Panc1 (cell line): ENCODE measurements at regions not wholly inside any gene's neighbourhood (a gene's known extent, or its start where the extent isn't known, plus 50 kb on each side); places are given as distances from the start of the nearest gene placed in this dataset.

Experiments used
- ATAC-seq: fragments of 200-7000 bp; cut with Tn5 transposase; 2 replicates; pipeline ENCODE4 v1.9.1; 2020; ENCODE audit warnings: mild to moderate bottlenecking, moderate library complexity
- BruUV-seq: library from RNA; stranded (reverse); fragments of 400-500 nt; replicated peaks from 2 replicates; lab custom pipeline; 2021; lab: Mats Ljungman, UMichigan
- CTCF ChIA-PET: fragments of 300-600 bp; sonication (Branson Sonifier 250); formaldehyde crosslinking; loops from one replicate; lab custom pipeline; 2022; ENCODE audit warnings: antibody characterized with exemption; lab: Charles Lee
- POLR2A ChIA-PET: fragments of 300-600 bp; sonication (Branson Sonifier 250); formaldehyde crosslinking; loops from one replicate; lab custom pipeline; 2022; ENCODE audit warnings: antibody characterized with exemption; lab: Charles Lee
- DNase-seq: peaks from one replicate; pipeline ENCODE4 v3.0.0-alpha.2; 2010; ENCODE audit warnings: low read depth, low spot score
- H3K27ac ChIP-seq: 2 replicates; pipeline ENCODE4 v1.5.1; 2011; ENCODE audit warnings: mild to moderate bottlenecking, low read length, inconsistent platforms
- H3K27me3 ChIP-seq: fragments of 200-500 bp; sonication (Bioruptor generic); 2 replicates; pipeline ENCODE4 v1.6.0; 2014; ENCODE audit warnings: low read length, inconsistent platforms; ENCODE audit not compliant: control insufficient read depth, insufficient read depth
- H3K36me3 ChIP-seq: fragments of 200-500 bp; sonication (Bioruptor generic); 2 replicates; pipeline ENCODE4 v1.5.1; 2014; ENCODE audit warnings: inconsistent platforms, mild to moderate bottlenecking, low read length, moderate library complexity; ENCODE audit not compliant: control insufficient read depth, insufficient read depth
- H3K4me1 ChIP-seq: 2 replicates; pipeline ENCODE4 v1.5.1; 2011; ENCODE audit warnings: inconsistent platforms, mild to moderate bottlenecking, low read length, moderate library complexity; ENCODE audit not compliant: control insufficient read depth, insufficient read depth
- H3K4me3 ChIP-seq, 2 experiments: 2 replicates each; pipeline ENCODE4 v1.5.1; 2011 to 2012; ENCODE audit warnings: low read depth in 2 of 2, low read length in 2 of 2, mild to moderate bottlenecking in 2 of 2, inconsistent platforms in 1 of 2, moderate library complexity in 1 of 2
- H3K9me3 ChIP-seq: fragments of 200-500 bp; sonication (Bioruptor generic); 2 replicates; pipeline ENCODE4 v1.5.1; 2014; ENCODE audit warnings: low read depth, mild to moderate bottlenecking, inconsistent platforms, low read length, moderate library complexity; ENCODE audit not compliant: control insufficient read depth, insufficient read depth
- POLR2AphosphoS5 ChIP-seq: IDR thresholded peaks from 2 replicates; pipeline ENCODE4 v1.6.1; 2012; ENCODE audit warnings: mild to moderate bottlenecking, low read depth, low read length, moderate library complexity
- SIN3A ChIP-seq: IDR thresholded peaks from 2 replicates; pipeline ENCODE4 v1.6.1; 2012; ENCODE audit warnings: low read depth, mild to moderate bottlenecking, low read length, moderate library complexity, borderline replicate concordance; ENCODE audit not compliant: insufficient read depth
- TCF7L2 ChIP-seq: IDR thresholded peaks from 2 replicates; pipeline ENCODE4 v1.6.1; 2011; ENCODE audit warnings: mild to moderate bottlenecking, low read depth, low read length, inconsistent platforms
- in situ Hi-C: cut with HindIII; loops from 2 replicates; pipeline ENCODE4 v1.10.0; 2016; ENCODE audit warnings: low sequenced_read_pairs, low pct_unique_long_range_greater_than_20kb
- intact Hi-C: fragments of 100-400 bp; cut with micrococcal nuclease; formaldehyde crosslinking; loops from one replicate; pipeline ENCODE4 v1.10.0; 2022; ENCODE audit not compliant: unreplicated experiment
- TF ChIP-seq, protein P1 (sequence below), 2 experiments: IDR thresholded peaks; 2 replicates each; pipeline ENCODE4 v1.6.1; 2011 to 2012; ENCODE audit warnings: low read depth in 2 of 2, control low read depth in 1 of 2, low read length in 1 of 2, mild to moderate bottlenecking in 1 of 2, moderate library complexity in 1 of 2; ENCODE audit not compliant: insufficient read depth in 1 of 2
- TF ChIP-seq, protein P2 (sequence below): fragments of 450-650 bp; IDR thresholded peaks from 2 replicates; pipeline ENCODE4 v1.5.1; 2017; ENCODE audit warnings: mild to moderate bottlenecking

- H3K27me3 ChIP-seq, result no peaks in the 10 kb centered on the region
- intact Hi-C loops, result no loop called here
- ATAC-seq, result no peak
- no TSS peak for BruUV-seq
- no peaks in the 10 kb centered on the region for H3K4me1 ChIP-seq
- ChIA-PET CTCF (no interaction called here), POLR2A (no interaction called here)
- H3K9me3 ChIP-seq, result no peaks in the 10 kb centered on the region
- H3K27ac ChIP-seq, result no peak overlapping the region
- no peak for TF ChIP-seq TCF7L2
- TF ChIP-seq, protein P1, sequence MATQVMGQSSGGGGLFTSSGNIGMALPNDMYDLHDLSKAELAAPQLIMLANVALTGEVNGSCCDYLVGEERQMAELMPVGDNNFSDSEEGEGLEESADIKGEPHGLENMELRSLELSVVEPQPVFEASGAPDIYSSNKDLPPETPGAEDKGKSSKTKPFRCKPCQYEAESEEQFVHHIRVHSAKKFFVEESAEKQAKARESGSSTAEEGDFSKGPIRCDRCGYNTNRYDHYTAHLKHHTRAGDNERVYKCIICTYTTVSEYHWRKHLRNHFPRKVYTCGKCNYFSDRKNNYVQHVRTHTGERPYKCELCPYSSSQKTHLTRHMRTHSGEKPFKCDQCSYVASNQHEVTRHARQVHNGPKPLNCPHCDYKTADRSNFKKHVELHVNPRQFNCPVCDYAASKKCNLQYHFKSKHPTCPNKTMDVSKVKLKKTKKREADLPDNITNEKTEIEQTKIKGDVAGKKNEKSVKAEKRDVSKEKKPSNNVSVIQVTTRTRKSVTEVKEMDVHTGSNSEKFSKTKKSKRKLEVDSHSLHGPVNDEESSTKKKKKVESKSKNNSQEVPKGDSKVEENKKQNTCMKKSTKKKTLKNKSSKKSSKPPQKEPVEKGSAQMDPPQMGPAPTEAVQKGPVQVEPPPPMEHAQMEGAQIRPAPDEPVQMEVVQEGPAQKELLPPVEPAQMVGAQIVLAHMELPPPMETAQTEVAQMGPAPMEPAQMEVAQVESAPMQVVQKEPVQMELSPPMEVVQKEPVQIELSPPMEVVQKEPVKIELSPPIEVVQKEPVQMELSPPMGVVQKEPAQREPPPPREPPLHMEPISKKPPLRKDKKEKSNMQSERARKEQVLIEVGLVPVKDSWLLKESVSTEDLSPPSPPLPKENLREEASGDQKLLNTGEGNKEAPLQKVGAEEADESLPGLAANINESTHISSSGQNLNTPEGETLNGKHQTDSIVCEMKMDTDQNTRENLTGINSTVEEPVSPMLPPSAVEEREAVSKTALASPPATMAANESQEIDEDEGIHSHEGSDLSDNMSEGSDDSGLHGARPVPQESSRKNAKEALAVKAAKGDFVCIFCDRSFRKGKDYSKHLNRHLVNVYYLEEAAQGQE (IDR thresholded peaks at IDR 0.05; ENCODE audit: insufficient read depth in 1 of 2, low read depth in 2 of 2, low read length in 1 of 2), result no peak
- TF ChIP-seq, protein P2, sequence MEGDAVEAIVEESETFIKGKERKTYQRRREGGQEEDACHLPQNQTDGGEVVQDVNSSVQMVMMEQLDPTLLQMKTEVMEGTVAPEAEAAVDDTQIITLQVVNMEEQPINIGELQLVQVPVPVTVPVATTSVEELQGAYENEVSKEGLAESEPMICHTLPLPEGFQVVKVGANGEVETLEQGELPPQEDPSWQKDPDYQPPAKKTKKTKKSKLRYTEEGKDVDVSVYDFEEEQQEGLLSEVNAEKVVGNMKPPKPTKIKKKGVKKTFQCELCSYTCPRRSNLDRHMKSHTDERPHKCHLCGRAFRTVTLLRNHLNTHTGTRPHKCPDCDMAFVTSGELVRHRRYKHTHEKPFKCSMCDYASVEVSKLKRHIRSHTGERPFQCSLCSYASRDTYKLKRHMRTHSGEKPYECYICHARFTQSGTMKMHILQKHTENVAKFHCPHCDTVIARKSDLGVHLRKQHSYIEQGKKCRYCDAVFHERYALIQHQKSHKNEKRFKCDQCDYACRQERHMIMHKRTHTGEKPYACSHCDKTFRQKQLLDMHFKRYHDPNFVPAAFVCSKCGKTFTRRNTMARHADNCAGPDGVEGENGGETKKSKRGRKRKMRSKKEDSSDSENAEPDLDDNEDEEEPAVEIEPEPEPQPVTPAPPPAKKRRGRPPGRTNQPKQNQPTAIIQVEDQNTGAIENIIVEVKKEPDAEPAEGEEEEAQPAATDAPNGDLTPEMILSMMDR, result no peak
- TF ChIP-seq SIN3A, result no peak
- no peak for TF ChIP-seq POLR2AphosphoS5
- no peak overlapping the region for H3K4me3 ChIP-seq
- DNase-seq, result no peak
- no peaks in the 10 kb centered on the region for H3K36me3 ChIP-seq
- in situ Hi-C loops, result no loop called here
Observed at GRCh38 chr3:116553355-116553754, 108.1 kb upstream of the LSAMP start.

- no peaks in the 10 kb centered on the region for H3K4me1 ChIP-seq
- no peaks in the 10 kb centered on the region for H3K9me3 ChIP-seq
- ATAC-seq (no peak), DNase-seq (no peak)
- in situ Hi-C loops (no loop called here), intact Hi-C loops (no loop called here)
- no peak overlapping the region for H3K4me3 ChIP-seq
- no TSS peak for BruUV-seq
- H3K27ac ChIP-seq, result no peak overlapping the region
- ChIA-PET POLR2A (no interaction called here), CTCF (no interaction called here)
- no peaks in the 10 kb centered on the region for H3K27me3 ChIP-seq
- TF ChIP-seq SIN3A (no peak), POLR2AphosphoS5 (no peak), TCF7L2 (no peak)
- TF ChIP-seq, protein P2, result no peak
- TF ChIP-seq, protein P1 (IDR thresholded peaks at IDR 0.05; ENCODE audit: insufficient read depth in 1 of 2, low read depth in 2 of 2, low read length in 1 of 2), result no peak
- no peaks in the 10 kb centered on the region for H3K36me3 ChIP-seq
Observed at GRCh38 chr3:116561529-116561928, 116.2 kb upstream of the LSAMP start.
